Activated naive CD4-positive, alpha-beta T cell treated with anti-CD3 and anti-CD28 coated beads, Interleukin-2, amount 10 ng/mL, durations not matched to agents 7 days and 5 days (primary cell): ENCODE measurements at regions not wholly inside any gene's neighbourhood (a gene's known extent, or its start where the extent isn't known, plus 50 kb on each side); places are given as distances from the start of the nearest gene placed in this dataset.
"Not testable (repeated sequence)": the region's sequence is repeated elsewhere in the genome, so short reads cannot be mapped to it uniquely, and the experiment has no call there.

Experiments
- CTCF ChIA-PET: fragments of 350-600 bp; sonication (Branson Sonifier 250); formaldehyde crosslinking; loops from one replicate; lab custom pipeline; 2021; ENCODE audit warnings: antibody characterized with exemption; lab: Charles Lee
- DNase-seq: peaks from one replicate; pipeline ENCODE4 v3.0.0-alpha.2; 2020
- H3K27ac Mint-ChIP-seq: one replicate; pipeline ENCODE4 v1.8.0; 2021; ENCODE audit warnings: mild to moderate bottlenecking, moderate library complexity, mixed read lengths
- H3K27me3 Mint-ChIP-seq: one replicate; pipeline ENCODE4 v1.8.0; 2021; ENCODE audit warnings: mild to moderate bottlenecking, mixed read lengths
- H3K36me3 Mint-ChIP-seq: one replicate; pipeline ENCODE4 v1.8.0; 2021; ENCODE audit warnings: mixed read lengths
- H3K4me1 Mint-ChIP-seq: one replicate; pipeline ENCODE4 v1.8.0; 2021; ENCODE audit warnings: mixed read lengths
- H3K4me3 Mint-ChIP-seq: one replicate; pipeline ENCODE4 v1.8.0; 2021; ENCODE audit warnings: mild to moderate bottlenecking, moderate library complexity, mixed read lengths
- H3K9me3 Mint-ChIP-seq: one replicate; pipeline ENCODE4 v1.8.0; 2021; ENCODE audit warnings: mixed read lengths

DNA sequence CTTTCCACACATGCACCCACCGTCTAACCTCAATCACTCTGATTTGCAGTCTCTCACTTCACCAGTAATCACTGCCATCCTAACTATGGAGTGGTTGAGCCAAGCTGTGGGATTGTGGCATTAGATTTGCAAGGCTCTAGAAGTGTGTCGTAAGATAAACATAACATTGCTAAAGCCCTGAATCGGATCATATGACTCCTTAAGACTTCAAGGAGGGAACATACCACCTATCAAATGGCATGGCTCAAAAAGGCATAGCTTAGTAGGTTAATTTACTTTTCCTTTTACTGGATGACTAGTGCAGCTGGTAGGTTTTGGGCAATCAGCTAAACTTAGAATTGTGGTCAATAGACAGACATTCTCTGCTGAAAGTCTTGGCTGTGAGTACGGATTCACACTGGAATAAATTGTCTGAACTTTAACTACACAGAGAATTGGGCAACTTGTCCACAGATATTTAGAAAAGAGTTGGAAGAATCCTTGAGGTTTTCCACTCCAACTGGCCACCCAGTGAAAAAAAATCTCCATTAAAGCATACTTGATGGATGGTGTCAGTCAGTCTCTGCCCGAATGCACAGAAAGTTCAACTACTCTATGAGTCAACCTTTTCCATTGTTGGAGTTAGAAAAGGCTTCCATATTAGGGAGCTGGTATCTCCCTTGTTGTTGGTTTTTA is 476.7 kb upstream of the CBLB start:
- Mint-ChIP-seq H3K9me3 (no peaks in the 10 kb centered on the region), H3K4me3 (no peak overlapping the region), H3K36me3 (no peaks in the 10 kb centered on the region), H3K27ac (no peak overlapping the region), H3K4me1 (peaks cover 10% of the 10 kb centered on the region), H3K27me3 (no peaks in the 10 kb centered on the region)
- no peak for DNase-seq
- CTCF ChIA-PET = interaction anchor here (0.9 to 1.0 kb wide), 2 partner anchors 13 to 157 kb away, joined by 4 read pairs; no protein-coding TSS in a partner anchor

DNA sequence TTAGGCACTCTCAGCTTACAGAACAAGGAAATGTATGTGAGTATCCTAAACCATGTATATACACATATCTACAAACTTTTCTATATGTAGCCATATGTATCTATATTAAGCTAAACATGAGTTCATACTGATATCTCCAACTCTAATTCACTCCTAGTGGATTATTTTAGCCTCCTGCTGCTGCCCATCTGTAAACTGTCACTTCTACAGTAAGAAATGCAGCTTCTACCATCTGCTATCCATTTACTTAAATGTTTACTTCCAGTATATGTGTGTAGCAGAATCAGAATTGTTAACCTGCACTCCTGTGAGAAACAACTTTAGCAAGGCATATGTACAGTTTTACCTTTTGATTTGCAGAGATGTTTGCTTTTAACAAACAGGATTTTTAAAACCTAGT is 478.5 kb upstream of the CBLB start:
- H3K27me3 Mint-ChIP-seq = no peaks in the 10 kb centered on the region
- CTCF ChIA-PET = no interaction called here
- H3K4me1 Mint-ChIP-seq = peaks cover 10% of the 10 kb centered on the region
- no peak overlapping the region for H3K27ac Mint-ChIP-seq
- no peak for DNase-seq
- no peak overlapping the region for H3K4me3 Mint-ChIP-seq
- peaks cover 2% of the 10 kb centered on the region for H3K36me3 Mint-ChIP-seq
- peaks cover 3% of the 10 kb centered on the region for H3K9me3 Mint-ChIP-seq

- Mint-ChIP-seq H3K36me3 (peaks cover 2% of the 10 kb centered on the region), H3K9me3 (peaks cover 4% of the 10 kb centered on the region), H3K4me3 (no peak overlapping the region), H3K27me3 (no peaks in the 10 kb centered on the region), H3K27ac (no peak overlapping the region), H3K4me1 (peaks cover 10% of the 10 kb centered on the region)
- CTCF ChIA-PET = no interaction called here
- no peak for DNase-seq
Measured at GRCh38 chr3:106348139-106348690, 479.4 kb upstream of the CBLB start.

- Mint-ChIP-seq H3K9me3 (peaks cover 4% of the 10 kb centered on the region), H3K27ac (no peak overlapping the region), H3K27me3 (no peaks in the 10 kb centered on the region), H3K36me3 (peaks cover 2% of the 10 kb centered on the region), H3K4me3 (no peak overlapping the region), H3K4me1 (peaks cover 10% of the 10 kb centered on the region)
- CTCF ChIA-PET = interaction anchor here (0.6 kb wide), 1 partner anchor 153 kb away, joined by 3 read pairs; no protein-coding TSS in a partner anchor
- no peak for DNase-seq
Measured at GRCh38 chr3:106349191-106349881, 480.5 kb upstream of the CBLB start.

DNA sequence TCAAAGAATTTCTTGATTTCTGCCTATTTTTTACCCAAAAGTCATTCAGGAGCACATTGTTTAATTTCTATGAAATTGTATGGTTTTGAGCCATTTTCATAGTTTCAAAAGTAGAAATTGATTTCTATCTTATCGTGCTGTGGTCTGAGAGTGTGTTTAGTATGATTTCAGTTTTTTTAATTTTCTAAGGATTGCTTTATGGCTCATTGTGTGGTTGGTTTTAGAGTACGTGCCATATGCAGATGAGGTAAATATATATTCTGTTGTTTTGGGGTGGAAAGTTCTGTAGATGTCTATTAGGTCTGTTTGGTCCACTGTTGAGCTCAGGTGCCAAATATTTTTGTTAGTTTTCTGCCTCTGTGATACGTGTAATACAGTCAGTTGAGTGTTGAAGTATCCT is 487.1 kb upstream of the CBLB start:
- peaks cover 11% of the 10 kb centered on the region for H3K9me3 Mint-ChIP-seq
- H3K36me3 Mint-ChIP-seq = peaks cover 2% of the 10 kb centered on the region
- no peaks in the 10 kb centered on the region for H3K27me3 Mint-ChIP-seq
- peaks cover 3% of the 10 kb centered on the region for H3K4me1 Mint-ChIP-seq
- no peak for DNase-seq
- no peak overlapping the region for H3K4me3 Mint-ChIP-seq
- H3K27ac Mint-ChIP-seq = no peak overlapping the region
- CTCF ChIA-PET = no interaction called here

DNA sequence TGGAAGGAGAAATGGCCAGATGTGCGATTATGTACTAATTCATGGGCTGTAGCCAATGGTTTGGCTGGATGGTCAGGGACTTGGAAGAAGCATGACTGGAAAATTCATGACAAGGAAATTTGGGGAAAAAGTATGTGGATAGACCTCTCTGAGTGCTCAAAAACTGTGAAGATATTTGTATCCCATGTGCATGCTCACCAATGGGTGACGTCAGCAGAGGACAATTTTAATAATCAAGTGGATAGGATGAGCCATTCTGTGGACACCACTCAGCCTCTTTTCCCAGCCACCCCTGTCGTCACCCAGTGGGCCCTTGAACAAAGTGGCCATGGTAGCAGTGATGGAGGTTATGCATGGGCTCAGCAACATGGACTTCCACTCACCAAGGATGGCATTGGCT is 490.9 kb upstream of the CBLB start:
- Mint-ChIP-seq H3K4me1 (peaks cover 3% of the 10 kb centered on the region), H3K9me3 (peaks cover 19% of the 10 kb centered on the region), H3K27me3 (no peaks in the 10 kb centered on the region), H3K27ac (no peak overlapping the region), H3K36me3 (no peaks in the 10 kb centered on the region), H3K4me3 (no peak overlapping the region)
- no peak for DNase-seq
- CTCF ChIA-PET = no interaction called here

DNA sequence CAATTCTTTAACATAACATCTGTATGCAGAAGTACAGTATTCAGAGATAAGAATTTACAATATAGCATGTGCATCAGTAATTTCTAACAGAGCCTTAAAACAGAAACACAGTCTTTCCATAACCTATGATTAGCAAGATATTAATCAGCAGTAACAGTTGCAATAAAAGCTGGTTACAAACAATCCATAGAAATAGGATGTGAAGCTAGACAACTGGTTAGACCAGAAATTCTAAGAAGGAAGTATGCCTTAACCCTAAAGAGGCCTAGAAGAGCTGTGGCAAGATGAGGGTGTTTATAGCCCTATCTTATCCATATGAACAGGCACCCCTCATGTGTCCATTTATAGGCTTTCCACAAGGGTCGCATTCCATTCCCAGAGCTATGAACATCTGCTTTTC is 492.1 kb upstream of the CBLB start:
- H3K27me3 Mint-ChIP-seq, H3K27ac Mint-ChIP-seq, H3K36me3 Mint-ChIP-seq, DNase-seq, H3K4me1 Mint-ChIP-seq, H3K4me3 Mint-ChIP-seq: not testable (repeated sequence)
- CTCF ChIA-PET = interaction anchor here (0.6 kb wide), 1 partner anchor 25 kb away, joined by 3 read pairs; no protein-coding TSS in a partner anchor
- peaks cover 19% of the 10 kb centered on the region for H3K9me3 Mint-ChIP-seq

GRCh38 chr3:106364477-106364876 is 495.7 kb upstream of the CBLB start:
- no peaks in the 10 kb centered on the region for H3K36me3 Mint-ChIP-seq
- H3K4me3 Mint-ChIP-seq = no peak overlapping the region
- peaks cover 10% of the 10 kb centered on the region for H3K27me3 Mint-ChIP-seq
- H3K9me3 Mint-ChIP-seq = peaks cover 16% of the 10 kb centered on the region
- H3K27ac Mint-ChIP-seq = no peak overlapping the region
- CTCF ChIA-PET = no interaction called here
- DNase-seq = no peak
- peaks cover 7% of the 10 kb centered on the region for H3K4me1 Mint-ChIP-seq

DNA sequence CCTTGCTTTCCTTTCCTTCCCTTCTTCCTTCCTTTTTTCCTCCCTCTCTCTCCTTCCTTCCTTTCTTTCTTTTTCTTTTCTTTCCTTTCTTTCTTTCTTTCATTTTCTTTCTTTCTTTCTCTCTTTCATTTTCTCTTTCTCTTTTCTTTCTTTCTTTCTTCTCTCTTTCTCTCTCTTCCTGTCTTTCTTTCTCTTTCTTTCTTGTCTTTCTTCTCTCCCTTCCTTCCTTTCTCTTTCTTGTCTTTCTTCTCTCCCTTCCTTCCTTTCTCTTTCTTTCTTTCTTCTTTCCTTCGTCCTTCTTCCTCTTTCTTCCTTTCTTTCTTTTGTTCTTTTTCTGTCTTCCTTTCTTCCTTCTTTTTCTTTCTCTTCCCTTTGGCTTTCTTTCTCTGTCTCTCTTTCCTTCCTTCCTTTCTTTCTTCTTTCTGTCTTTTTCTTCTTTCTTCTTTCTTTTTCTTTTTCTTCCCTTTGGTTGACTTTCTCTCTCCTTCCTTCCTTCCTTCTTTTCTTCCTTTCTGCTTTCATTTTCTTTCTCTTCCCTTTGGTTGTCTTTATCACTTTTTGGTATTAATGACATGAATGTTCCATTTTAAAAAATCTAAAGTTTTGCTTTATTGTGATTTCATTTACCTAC is 496.4 kb upstream of the CBLB start:
- Mint-ChIP-seq H3K27ac (no peak overlapping the region), H3K9me3 (peaks cover 15% of the 10 kb centered on the region), H3K4me1 (peaks cover 7% of the 10 kb centered on the region), H3K27me3 (peaks cover 10% of the 10 kb centered on the region), H3K36me3 (no peaks in the 10 kb centered on the region), H3K4me3 (no peak overlapping the region)
- CTCF ChIA-PET = no interaction called here
- no peak for DNase-seq

- CTCF ChIA-PET = interaction anchor here (0.7 kb wide), 1 partner anchor 113 kb away, joined by 3 read pairs; no protein-coding TSS in a partner anchor
- Mint-ChIP-seq H3K9me3 (peaks cover 10% of the 10 kb centered on the region), H3K27ac (no peak overlapping the region), H3K27me3 (peaks cover 10% of the 10 kb centered on the region), H3K4me3 (no peak overlapping the region), H3K36me3 (no peaks in the 10 kb centered on the region), H3K4me1 (peaks cover 7% of the 10 kb centered on the region)
- no peak for DNase-seq
Measured at GRCh38 chr3:106366352-106366751, 497.5 kb upstream of the CBLB start.

GRCh38 chr3:106367496-106367895 is 498.7 kb upstream of the CBLB start:
- H3K4me3 Mint-ChIP-seq = no peak overlapping the region
- no peak overlapping the region for H3K27ac Mint-ChIP-seq
- DNase-seq = no peak
- H3K27me3 Mint-ChIP-seq = peaks cover 10% of the 10 kb centered on the region
- peaks cover 3% of the 10 kb centered on the region for H3K9me3 Mint-ChIP-seq
- CTCF ChIA-PET = interaction anchor here (1.5 kb wide), 1 partner anchor 28 kb away, joined by 3 read pairs; no protein-coding TSS in a partner anchor
- no peaks in the 10 kb centered on the region for H3K36me3 Mint-ChIP-seq
- peaks cover 7% of the 10 kb centered on the region for H3K4me1 Mint-ChIP-seq

GRCh38 chr3:106371221-106371970 is 502.6 kb upstream of the CBLB start:
- H3K36me3 Mint-ChIP-seq = no peaks in the 10 kb centered on the region
- no peaks in the 10 kb centered on the region for H3K9me3 Mint-ChIP-seq
- no peak overlapping the region for H3K27ac Mint-ChIP-seq
- CTCF ChIA-PET = no interaction called here
- no peaks in the 10 kb centered on the region for H3K4me1 Mint-ChIP-seq
- no peaks in the 10 kb centered on the region for H3K27me3 Mint-ChIP-seq
- DNase-seq = no peak
- H3K4me3 Mint-ChIP-seq = no peak overlapping the region

- Mint-ChIP-seq H3K4me3 (no peak overlapping the region), H3K27ac (no peak overlapping the region), H3K4me1 (no peaks in the 10 kb centered on the region), H3K27me3 (no peaks in the 10 kb centered on the region), H3K9me3 (no peaks in the 10 kb centered on the region), H3K36me3 (no peaks in the 10 kb centered on the region)
- no peak for DNase-seq
- CTCF ChIA-PET = no interaction called here
Measured at GRCh38 chr3:106371971-106372805, 503.4 kb upstream of the CBLB start.
